ENCODE measurements at regions not wholly inside any gene's neighbourhood (a gene's known extent, or its start where the extent isn't known, plus 50 kb on each side); places are given as distances from the start of the nearest gene placed in this dataset.

DNA sequence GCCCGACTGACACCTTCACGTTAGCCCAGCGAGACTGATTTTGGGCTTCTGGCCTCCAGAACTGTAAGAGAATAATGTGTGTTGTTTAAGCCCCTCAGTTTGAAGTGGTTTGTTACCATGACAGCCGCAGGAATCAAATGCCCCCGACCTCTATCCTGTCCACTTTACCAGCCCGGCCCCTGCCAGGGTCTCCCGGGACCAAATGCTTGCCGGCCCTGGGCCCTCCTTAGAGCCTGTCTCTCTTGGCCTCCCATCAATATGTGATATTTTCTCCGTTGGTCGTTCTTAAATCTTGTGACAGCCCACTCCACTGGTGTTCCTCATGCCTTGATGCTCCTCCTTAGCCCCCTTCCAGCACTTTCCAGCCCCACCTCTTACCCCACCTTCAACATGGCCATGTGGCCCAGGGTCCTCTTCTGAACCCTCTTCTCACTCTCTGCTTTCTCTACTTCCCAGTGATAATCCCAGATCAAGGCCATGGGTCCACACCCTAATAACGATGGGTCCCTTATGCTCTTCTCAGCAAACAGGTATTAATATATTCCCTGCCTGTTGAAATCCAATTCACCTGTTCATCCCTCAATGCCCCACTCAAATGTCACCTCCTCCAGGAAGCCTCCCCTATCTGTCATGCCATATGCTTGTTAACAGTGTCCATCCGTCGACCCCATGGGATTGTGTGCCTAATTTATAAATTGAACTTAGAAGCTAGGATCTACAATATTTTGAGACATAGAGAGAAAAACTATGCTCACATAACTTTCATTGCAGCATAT, 192.8 kb downstream of the ZFP36L2 start:
- no peaks in the 10 kb centered on the region for H3K9me3 ChIP-seq (ENCODE audit: low read depth)
- H3K9me2 ChIP-seq (replicated peaks; ENCODE audit: insufficient read depth): no peaks in the 10 kb centered on the region
- no peak overlapping the region for H3K4me3 ChIP-seq
- H3K27me3 ChIP-seq: no peaks in the 10 kb centered on the region
- H3K79me2 ChIP-seq: no peaks in the 10 kb centered on the region
- peak overlapping the region; percentile 89 for H3K27ac ChIP-seq
- H3K4me2 ChIP-seq: no peak overlapping the region
- H3K36me3 ChIP-seq (replicated peaks; ENCODE audit: insufficient read depth, low read depth): no peaks in the 10 kb centered on the region
- H4K20me1 ChIP-seq (ENCODE audit: insufficient read depth, poor library complexity, severe bottlenecking): no peaks in the 10 kb centered on the region
- TF ChIP-seq EZH2 (IDR thresholded peaks at IDR 0.05; ENCODE audit: borderline replicate concordance) (no peak), EZH2phosphoT487 (IDR thresholded peaks at IDR 0.05; ENCODE audit: low read depth, severe bottlenecking, unreplicated experiment) (no peak)
- TF ChIP-seq, protein P1, sequence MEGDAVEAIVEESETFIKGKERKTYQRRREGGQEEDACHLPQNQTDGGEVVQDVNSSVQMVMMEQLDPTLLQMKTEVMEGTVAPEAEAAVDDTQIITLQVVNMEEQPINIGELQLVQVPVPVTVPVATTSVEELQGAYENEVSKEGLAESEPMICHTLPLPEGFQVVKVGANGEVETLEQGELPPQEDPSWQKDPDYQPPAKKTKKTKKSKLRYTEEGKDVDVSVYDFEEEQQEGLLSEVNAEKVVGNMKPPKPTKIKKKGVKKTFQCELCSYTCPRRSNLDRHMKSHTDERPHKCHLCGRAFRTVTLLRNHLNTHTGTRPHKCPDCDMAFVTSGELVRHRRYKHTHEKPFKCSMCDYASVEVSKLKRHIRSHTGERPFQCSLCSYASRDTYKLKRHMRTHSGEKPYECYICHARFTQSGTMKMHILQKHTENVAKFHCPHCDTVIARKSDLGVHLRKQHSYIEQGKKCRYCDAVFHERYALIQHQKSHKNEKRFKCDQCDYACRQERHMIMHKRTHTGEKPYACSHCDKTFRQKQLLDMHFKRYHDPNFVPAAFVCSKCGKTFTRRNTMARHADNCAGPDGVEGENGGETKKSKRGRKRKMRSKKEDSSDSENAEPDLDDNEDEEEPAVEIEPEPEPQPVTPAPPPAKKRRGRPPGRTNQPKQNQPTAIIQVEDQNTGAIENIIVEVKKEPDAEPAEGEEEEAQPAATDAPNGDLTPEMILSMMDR (IDR thresholded peaks at IDR 0.05; ENCODE audit: poor library complexity): no peak
- DNase-seq (ENCODE audit: low spot score): no peak
- peaks cover 28% of the 10 kb centered on the region for H3K4me1 ChIP-seq (ENCODE audit: insufficient read depth)
- 95% methylated on average over 13 of the region's 13 CpGs for WGBS (ENCODE audit: low lambda C conversion rate, missing lambda C conversion rate)
- no peak overlapping the region for H2AFZ ChIP-seq

DNA sequence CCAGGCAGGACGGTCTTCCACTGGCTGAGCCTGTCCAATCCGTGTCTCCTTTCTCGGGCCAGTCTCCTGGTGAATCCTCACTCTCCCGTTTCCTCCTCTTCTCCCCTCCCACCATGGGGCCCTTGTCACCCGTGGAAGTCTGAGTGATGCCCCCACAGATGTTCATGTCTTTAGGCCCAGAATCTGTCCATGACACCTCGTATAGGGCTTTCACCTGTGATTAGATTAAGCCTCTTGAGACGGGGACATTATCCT, 193.5 kb downstream of the ZFP36L2 start:
- no peaks in the 10 kb centered on the region for H3K79me2 ChIP-seq
- peak overlapping the region; percentile 89 for H3K27ac ChIP-seq
- 84% methylated on average over 7 of the region's 7 CpGs for WGBS (ENCODE audit: low lambda C conversion rate, missing lambda C conversion rate)
- DNase-seq (ENCODE audit: low spot score): no peak
- no peaks in the 10 kb centered on the region for H4K20me1 ChIP-seq (ENCODE audit: insufficient read depth, poor library complexity, severe bottlenecking)
- no peak overlapping the region for H3K4me3 ChIP-seq
- peak overlapping the region; percentile 8 for H3K4me2 ChIP-seq
- H3K9me3 ChIP-seq (ENCODE audit: low read depth): no peaks in the 10 kb centered on the region
- H3K4me1 ChIP-seq (ENCODE audit: insufficient read depth): peaks cover 21% of the 10 kb centered on the region
- TF ChIP-seq EZH2 (IDR thresholded peaks at IDR 0.05; ENCODE audit: borderline replicate concordance) (no peak), EZH2phosphoT487 (IDR thresholded peaks at IDR 0.05; ENCODE audit: low read depth, severe bottlenecking, unreplicated experiment) (no peak)
- TF ChIP-seq, protein P1 (IDR thresholded peaks at IDR 0.05; ENCODE audit: poor library complexity): no peak
- no peaks in the 10 kb centered on the region for H3K36me3 ChIP-seq (replicated peaks; ENCODE audit: insufficient read depth, low read depth)
- no peaks in the 10 kb centered on the region for H3K27me3 ChIP-seq
- H3K9me2 ChIP-seq (replicated peaks; ENCODE audit: insufficient read depth): no peaks in the 10 kb centered on the region
- no peak overlapping the region for H2AFZ ChIP-seq

DNA sequence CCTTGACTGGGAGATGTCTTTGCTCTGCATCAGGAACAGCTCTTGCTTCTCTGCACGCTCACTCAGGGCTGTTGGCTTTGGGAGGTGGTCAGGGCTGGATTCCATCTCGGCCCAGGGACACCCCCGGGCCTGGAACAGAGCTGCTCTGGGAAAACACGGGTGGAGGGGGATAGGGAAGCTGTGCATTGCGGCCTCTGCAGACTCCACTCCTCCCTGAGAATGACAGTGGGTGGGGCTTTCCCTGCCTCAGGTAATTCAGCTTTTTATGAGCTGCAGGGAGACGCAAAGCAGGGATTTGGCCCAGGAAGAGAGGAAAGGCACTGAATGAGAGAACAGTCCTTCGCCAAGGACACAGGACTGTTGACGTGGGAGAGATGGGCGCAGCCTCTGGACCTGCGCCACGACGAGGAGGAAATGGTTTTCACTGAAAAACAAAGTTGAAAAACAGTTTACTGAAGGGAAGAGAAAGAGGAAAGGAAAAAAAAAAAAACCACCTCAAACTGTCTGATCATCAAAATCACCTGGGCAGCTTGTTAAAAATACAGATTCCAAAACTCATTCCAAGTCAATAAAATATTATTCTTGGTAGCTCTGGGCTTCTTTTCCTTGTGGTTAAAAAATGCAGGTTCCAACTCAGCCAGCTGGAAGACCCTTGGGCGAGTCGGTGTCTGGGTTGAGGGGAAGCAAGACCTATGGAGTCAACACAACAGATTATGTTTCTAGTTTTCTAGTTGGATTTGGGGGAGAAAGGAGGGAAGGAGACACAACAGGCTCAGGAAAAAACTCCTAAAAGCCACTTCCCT, 194.0 kb downstream of the ZFP36L2 start:
- TF ChIP-seq, protein P1 (IDR thresholded peaks at IDR 0.05; ENCODE audit: poor library complexity): no peak
- TF ChIP-seq EZH2phosphoT487 (IDR thresholded peaks at IDR 0.05; ENCODE audit: low read depth, severe bottlenecking, unreplicated experiment) (no peak), EZH2 (IDR thresholded peaks at IDR 0.05; ENCODE audit: borderline replicate concordance) (no peak)
- H3K4me2 ChIP-seq: peak overlapping the region; percentile 8
- H3K36me3 ChIP-seq (replicated peaks; ENCODE audit: insufficient read depth, low read depth): no peaks in the 10 kb centered on the region
- peak; percentile 81 for DNase-seq (ENCODE audit: low spot score)
- H3K4me3 ChIP-seq: no peak overlapping the region
- H3K9me2 ChIP-seq (replicated peaks; ENCODE audit: insufficient read depth): no peaks in the 10 kb centered on the region
- H3K27ac ChIP-seq: peak overlapping the region; percentile 89
- peaks cover 18% of the 10 kb centered on the region for H3K4me1 ChIP-seq (ENCODE audit: insufficient read depth)
- H3K9me3 ChIP-seq (ENCODE audit: low read depth): no peaks in the 10 kb centered on the region
- no peak overlapping the region for H2AFZ ChIP-seq
- H4K20me1 ChIP-seq (ENCODE audit: insufficient read depth, poor library complexity, severe bottlenecking): no peaks in the 10 kb centered on the region
- 25% methylated on average over 14 of the region's 14 CpGs for WGBS (ENCODE audit: low lambda C conversion rate, missing lambda C conversion rate)
- H3K27me3 ChIP-seq: no peaks in the 10 kb centered on the region
- no peaks in the 10 kb centered on the region for H3K79me2 ChIP-seq
